Cardiac muscle cell (in vitro differentiated cells and primary cell): ENCODE measurements at regions not wholly inside any gene's neighbourhood (a gene's known extent, or its start where the extent isn't known, plus 50 kb on each side); places are given as distances from the start of the nearest gene placed in this dataset.

Experiments
- DNase-seq, 2 donors: peaks; one replicate each; pipeline versions ENCODE4 v3.0.0 to v3.0.0-alpha.2; 2010 to 2017; ENCODE audit warnings: low read depth in 1 of 2, low spot score in 1 of 2
- H3K27ac ChIP-seq: fragments of 200-600 bp; sonication (generic); 2 replicates; pipeline ENCODE4 v1.5.1; 2016
- H3K27me3 ChIP-seq: fragments of 200-600 bp; sonication (generic); 2 replicates; pipeline ENCODE4 v1.6.0; 2016; ENCODE audit warnings: control low read depth
- H3K36me3 ChIP-seq: fragments of 200-600 bp; sonication (generic); 2 replicates; pipeline ENCODE4 v1.5.1; 2016; ENCODE audit warnings: control low read depth
- H3K4me1 ChIP-seq: fragments of 200-600 bp; sonication (generic); 2 replicates; pipeline ENCODE4 v1.8.1; 2017; ENCODE audit warnings: low read depth, mild to moderate bottlenecking, mixed run types
- H3K4me3 ChIP-seq: fragments of 200-600 bp; sonication (generic); 2 replicates; pipeline ENCODE4 v1.5.1; 2016; ENCODE audit warnings: mild to moderate bottlenecking
- H3K9me3 ChIP-seq: fragments of 200-600 bp; sonication (generic); 2 replicates; pipeline ENCODE4 v1.5.1; 2017; ENCODE audit warnings: low read depth, mild to moderate bottlenecking, control low read depth
- CTCF ChIP-seq: IDR thresholded peaks from 2 replicates; pipeline ENCODE4 v1.5.1; 2012; ENCODE audit warnings: low read depth, mild to moderate bottlenecking, low read length

- Histone ChIP-seq H3K9me3 (no peaks in the 10 kb centered on the region), H3K27ac (no peak overlapping the region), H3K27me3 (no peaks in the 10 kb centered on the region), H3K36me3 (no peaks in the 10 kb centered on the region), H3K4me1 (no peaks in the 10 kb centered on the region), H3K4me3 (no peak overlapping the region)
- no peak for TF ChIP-seq CTCF
- DNase-seq, result no peak
These were observed 167.6 kb upstream of the SALL3 start for GRCh38 chr18:78812067-78812466.

DNA sequence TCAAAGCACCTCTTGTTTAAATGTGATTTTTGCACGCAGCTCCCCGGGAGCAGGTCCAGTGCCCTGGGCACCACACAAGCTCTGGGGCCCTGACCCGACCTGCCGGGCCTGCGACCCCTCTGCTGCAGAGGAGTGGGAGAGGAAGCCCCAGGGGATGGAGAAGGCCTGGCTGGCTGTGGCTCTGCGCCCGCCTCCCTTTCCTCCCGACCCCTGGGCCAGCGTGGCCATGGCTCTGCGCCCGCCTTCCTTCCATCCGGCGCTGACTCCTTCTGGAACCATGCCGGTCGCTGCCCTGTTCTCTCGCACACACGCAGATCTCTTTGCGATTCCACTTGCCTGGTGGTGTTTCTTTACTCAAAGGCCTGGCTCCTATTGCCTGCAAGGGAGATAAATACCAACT lies 166.5 kb upstream of the SALL3 start:
- H3K27ac ChIP-seq, result no peak overlapping the region
- H3K9me3 ChIP-seq, result no peaks in the 10 kb centered on the region
- no peak overlapping the region for H3K4me3 ChIP-seq
- TF ChIP-seq CTCF, result no peak
- no peak for DNase-seq
- no peaks in the 10 kb centered on the region for H3K36me3 ChIP-seq
- H3K27me3 ChIP-seq, result no peaks in the 10 kb centered on the region
- no peaks in the 10 kb centered on the region for H3K4me1 ChIP-seq

- no peaks in the 10 kb centered on the region for H3K9me3 ChIP-seq
- no peak for DNase-seq
- H3K4me3 ChIP-seq, result no peak overlapping the region
- no peak for TF ChIP-seq CTCF
- no peak overlapping the region for H3K27ac ChIP-seq
- no peaks in the 10 kb centered on the region for H3K4me1 ChIP-seq
- no peaks in the 10 kb centered on the region for H3K27me3 ChIP-seq
- H3K36me3 ChIP-seq, result no peaks in the 10 kb centered on the region
These were observed 165.5 kb upstream of the SALL3 start for GRCh38 chr18:78813936-78814710.

DNA sequence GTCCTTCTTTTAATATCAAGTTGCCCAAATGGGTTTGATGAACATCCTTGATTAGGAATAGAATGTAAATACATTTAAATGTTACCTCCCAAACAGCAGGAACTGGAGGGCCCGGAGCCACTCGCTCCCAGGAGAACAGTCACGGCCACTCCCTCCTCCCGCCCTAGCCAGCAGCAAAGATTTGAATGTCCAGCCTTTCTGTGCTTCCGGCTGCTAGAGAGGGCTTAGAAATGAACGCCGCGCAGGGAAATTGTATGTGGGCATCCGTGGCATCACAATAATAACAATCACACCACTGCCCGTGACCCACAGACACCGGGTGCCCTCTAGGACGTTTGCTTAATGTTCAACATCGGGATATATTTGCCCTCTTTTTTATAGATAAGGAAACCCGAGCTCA lies 164.9 kb upstream of the SALL3 start:
- no peak for TF ChIP-seq CTCF

GRCh38 chr18:78816114-78816513 lies 163.5 kb upstream of the SALL3 start:
- H3K4me1 ChIP-seq, result no peaks in the 10 kb centered on the region
- no peak for TF ChIP-seq CTCF
- no peaks in the 10 kb centered on the region for H3K36me3 ChIP-seq
- H3K9me3 ChIP-seq, result no peaks in the 10 kb centered on the region
- no peak overlapping the region for H3K4me3 ChIP-seq
- H3K27ac ChIP-seq, result no peak overlapping the region
- no peak for DNase-seq
- no peaks in the 10 kb centered on the region for H3K27me3 ChIP-seq

More for the DNA sequence above, 164.9 kb upstream of the SALL3 start:
- no peaks in the 10 kb centered on the region for H3K27me3 ChIP-seq
- H3K36me3 ChIP-seq, result no peaks in the 10 kb centered on the region
- H3K4me3 ChIP-seq, result no peak overlapping the region
- H3K4me1 ChIP-seq, result no peaks in the 10 kb centered on the region
- H3K27ac ChIP-seq, result no peak overlapping the region
- H3K9me3 ChIP-seq, result no peaks in the 10 kb centered on the region
- no peak for DNase-seq
